ENCODE measurements at regions not wholly inside any gene's neighbourhood (a gene's known extent, or its start where the extent isn't known, plus 50 kb on each side); places are given as distances from the start of the nearest gene placed in this dataset.
A peak's percentile ranks its signal among the peaks of the same experiment; 100 is the strongest.

- DNase-seq (ENCODE audit: low spot score): no peak
Measured at GRCh38 chr6:149184523-149184922, 133.0 kb upstream of the TAB2 start.

GRCh38 chr6:149185799-149186357 is 131.6 kb upstream of the TAB2 start:
- no peak for DNase-seq (ENCODE audit: low spot score)

GRCh38 chr6:149186873-149187272 is 130.6 kb upstream of the TAB2 start:
- DNase-seq (ENCODE audit: low spot score): no peak

GRCh38 chr6:149190224-149190831 is 127.2 kb upstream of the TAB2 start:
- no peak for DNase-seq (ENCODE audit: low spot score)

- no peak for DNase-seq (ENCODE audit: low spot score)
Measured at GRCh38 chr6:149194820-149195558, 122.5 kb upstream of the TAB2 start.

- no peak for DNase-seq (ENCODE audit: low spot score)
Measured at GRCh38 chr6:149196091-149196490, 121.4 kb upstream of the TAB2 start.

- DNase-seq (ENCODE audit: low spot score): no peak
Measured at GRCh38 chr6:149197482-149197881, 120.0 kb upstream of the TAB2 start.

GRCh38 chr6:149198265-149198664 is 119.2 kb upstream of the TAB2 start:
- DNase-seq (ENCODE audit: low spot score): no peak

- DNase-seq (ENCODE audit: low spot score): no peak
Measured at GRCh38 chr6:149200282-149200945, 117.1 kb upstream of the TAB2 start.

GRCh38 chr6:149201068-149201655 is 116.3 kb upstream of the TAB2 start:
- DNase-seq (ENCODE audit: low spot score): no peak

- DNase-seq (ENCODE audit: low spot score): no peak
Measured at GRCh38 chr6:149202100-149202499, 115.4 kb upstream of the TAB2 start.

GRCh38 chr6:149202952-149203351 is 114.6 kb upstream of the TAB2 start:
- no peak for DNase-seq (ENCODE audit: low spot score)

GRCh38 chr6:149203509-149203908 is 114.0 kb upstream of the TAB2 start:
- no peak for DNase-seq (ENCODE audit: low spot score)

GRCh38 chr6:149208134-149208601 is 109.3 kb upstream of the TAB2 start:
- DNase-seq (ENCODE audit: low spot score): no peak

- peak; percentile 73 for DNase-seq (ENCODE audit: low spot score)
Measured at GRCh38 chr6:149209871-149210775, 107.4 kb upstream of the TAB2 start.

GRCh38 chr6:149211046-149211571 is 106.4 kb upstream of the TAB2 start:
- peak; percentile 38 for DNase-seq (ENCODE audit: low spot score)

- DNase-seq (ENCODE audit: low spot score): no peak
Measured at GRCh38 chr6:149212206-149212605, 105.3 kb upstream of the TAB2 start.

- DNase-seq (ENCODE audit: low spot score): no peak
Measured at GRCh38 chr6:149212892-149213801, 104.4 kb upstream of the TAB2 start.

GRCh38 chr6:149213829-149214228 is 103.7 kb upstream of the TAB2 start:
- no peak for DNase-seq (ENCODE audit: low spot score)

- no peak for DNase-seq (ENCODE audit: low spot score)
Measured at GRCh38 chr6:149216459-149216858, 101.1 kb upstream of the TAB2 start.

All from AG08395 (cell line).